ENCODE measurements at regions not wholly inside any gene's neighbourhood (a gene's known extent, or its start where the extent isn't known, plus 50 kb on each side); places are given as distances from the start of the nearest gene placed in this dataset.

DNA sequence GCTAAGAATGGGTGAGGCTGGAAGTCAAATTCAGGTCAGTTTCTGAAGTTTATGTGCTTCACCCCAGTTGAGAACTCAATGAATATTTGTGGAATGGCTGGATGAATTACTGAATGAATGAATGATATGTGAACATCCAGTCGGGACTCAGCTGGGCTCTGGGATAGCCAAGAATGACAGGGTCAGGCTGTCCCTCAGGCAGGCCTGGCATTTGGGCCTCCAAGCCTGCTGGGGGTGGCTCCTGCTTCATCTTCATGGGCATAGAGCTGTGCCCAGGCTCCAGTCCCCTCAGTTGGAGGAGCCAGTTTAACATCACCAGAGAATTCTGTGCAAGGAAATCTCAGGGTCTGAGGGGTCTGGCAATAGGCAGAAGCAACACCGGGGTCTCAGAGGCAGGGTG is 185.8 kb downstream of the PHETA1 start:
- no peaks in the 10 kb centered on the region for H3K27me3 ChIP-seq (ENCODE audit: control insufficient read depth, insufficient read depth, low read length)

DNA sequence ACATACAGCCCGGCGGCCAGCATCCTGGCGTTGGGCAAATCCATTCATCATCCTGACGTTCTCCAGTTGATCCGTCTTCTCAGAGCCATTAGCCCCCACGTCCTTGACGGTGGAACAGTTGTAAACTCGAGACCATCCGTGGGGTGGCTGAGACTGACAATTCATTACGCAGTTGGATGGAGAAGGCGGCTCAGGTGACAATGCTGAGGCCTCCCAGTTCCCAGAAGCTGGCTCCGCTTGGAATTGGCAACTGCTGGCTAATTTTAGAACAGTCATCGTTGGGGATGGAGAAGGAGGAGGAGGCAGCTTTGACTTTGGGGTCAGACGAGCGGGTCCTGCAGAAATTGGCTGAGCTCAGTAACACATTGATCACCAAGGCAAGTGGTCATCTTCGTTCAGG is 186.5 kb downstream of the PHETA1 start:
- H3K27me3 ChIP-seq (ENCODE audit: control insufficient read depth, insufficient read depth, low read length): no peaks in the 10 kb centered on the region

More for the DNA sequence above, 185.8 kb downstream of the PHETA1 start:
- FAIRE-seq: no peak
- Histone ChIP-seq H3K4me3 (ENCODE audit: low read depth, low read length) (no peak overlapping the region), H3K36me3 (ENCODE audit: control insufficient read depth, insufficient read depth, low read length) (no peaks in the 10 kb centered on the region)
- TF ChIP-seq, protein P1, sequence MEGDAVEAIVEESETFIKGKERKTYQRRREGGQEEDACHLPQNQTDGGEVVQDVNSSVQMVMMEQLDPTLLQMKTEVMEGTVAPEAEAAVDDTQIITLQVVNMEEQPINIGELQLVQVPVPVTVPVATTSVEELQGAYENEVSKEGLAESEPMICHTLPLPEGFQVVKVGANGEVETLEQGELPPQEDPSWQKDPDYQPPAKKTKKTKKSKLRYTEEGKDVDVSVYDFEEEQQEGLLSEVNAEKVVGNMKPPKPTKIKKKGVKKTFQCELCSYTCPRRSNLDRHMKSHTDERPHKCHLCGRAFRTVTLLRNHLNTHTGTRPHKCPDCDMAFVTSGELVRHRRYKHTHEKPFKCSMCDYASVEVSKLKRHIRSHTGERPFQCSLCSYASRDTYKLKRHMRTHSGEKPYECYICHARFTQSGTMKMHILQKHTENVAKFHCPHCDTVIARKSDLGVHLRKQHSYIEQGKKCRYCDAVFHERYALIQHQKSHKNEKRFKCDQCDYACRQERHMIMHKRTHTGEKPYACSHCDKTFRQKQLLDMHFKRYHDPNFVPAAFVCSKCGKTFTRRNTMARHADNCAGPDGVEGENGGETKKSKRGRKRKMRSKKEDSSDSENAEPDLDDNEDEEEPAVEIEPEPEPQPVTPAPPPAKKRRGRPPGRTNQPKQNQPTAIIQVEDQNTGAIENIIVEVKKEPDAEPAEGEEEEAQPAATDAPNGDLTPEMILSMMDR (IDR thresholded peaks at IDR 0.05; ENCODE audit: insufficient read depth, low read length, severe bottlenecking): no peak
- DNase-seq (ENCODE audit: low read depth): no peak

DNA sequence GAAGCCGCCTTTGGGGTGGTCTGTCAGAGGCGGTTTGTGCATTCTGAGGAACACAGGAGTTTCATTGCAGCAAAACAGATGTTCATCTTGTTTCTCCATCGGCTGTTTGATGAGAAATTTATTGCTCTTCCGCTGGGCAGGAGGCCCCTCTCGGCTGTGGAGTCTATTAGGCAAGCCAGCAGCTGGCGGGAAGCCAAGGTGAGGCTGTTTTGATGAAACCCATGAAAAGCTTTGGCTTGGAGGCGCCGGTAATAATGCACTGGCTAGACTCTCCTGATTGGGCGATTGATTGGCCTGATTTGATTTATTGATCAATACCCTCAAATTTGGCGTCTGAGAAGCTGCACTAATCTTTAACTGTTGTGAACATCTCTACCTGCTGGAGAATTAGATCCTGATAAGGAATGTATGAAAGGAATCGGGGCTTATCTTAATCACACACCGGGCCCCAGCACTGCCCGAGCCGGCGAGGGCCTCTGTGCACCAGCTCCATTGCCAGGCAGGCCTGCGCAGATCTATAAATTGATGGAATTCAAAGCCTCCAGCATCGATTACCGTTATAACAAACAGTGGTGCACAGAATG is 187.7 kb downstream of the PHETA1 start:
- no peak for FAIRE-seq
- TF ChIP-seq, protein P1 (IDR thresholded peaks at IDR 0.05; ENCODE audit: insufficient read depth, low read length, severe bottlenecking): no peak
- DNase-seq (ENCODE audit: low read depth): no peak
- Histone ChIP-seq H3K4me3 (ENCODE audit: low read depth, low read length) (no peak overlapping the region), H3K27me3 (ENCODE audit: control insufficient read depth, insufficient read depth, low read length) (no peaks in the 10 kb centered on the region), H3K36me3 (ENCODE audit: control insufficient read depth, insufficient read depth, low read length) (no peaks in the 10 kb centered on the region)

More for the DNA sequence above, 186.5 kb downstream of the PHETA1 start:
- FAIRE-seq (no peak), DNase-seq (ENCODE audit: low read depth) (no peak)
- no peaks in the 10 kb centered on the region for H3K36me3 ChIP-seq (ENCODE audit: control insufficient read depth, insufficient read depth, low read length)
- TF ChIP-seq, protein P1 (IDR thresholded peaks at IDR 0.05; ENCODE audit: insufficient read depth, low read length, severe bottlenecking): no peak
- H3K4me3 ChIP-seq (ENCODE audit: low read depth, low read length): no peak overlapping the region

DNA sequence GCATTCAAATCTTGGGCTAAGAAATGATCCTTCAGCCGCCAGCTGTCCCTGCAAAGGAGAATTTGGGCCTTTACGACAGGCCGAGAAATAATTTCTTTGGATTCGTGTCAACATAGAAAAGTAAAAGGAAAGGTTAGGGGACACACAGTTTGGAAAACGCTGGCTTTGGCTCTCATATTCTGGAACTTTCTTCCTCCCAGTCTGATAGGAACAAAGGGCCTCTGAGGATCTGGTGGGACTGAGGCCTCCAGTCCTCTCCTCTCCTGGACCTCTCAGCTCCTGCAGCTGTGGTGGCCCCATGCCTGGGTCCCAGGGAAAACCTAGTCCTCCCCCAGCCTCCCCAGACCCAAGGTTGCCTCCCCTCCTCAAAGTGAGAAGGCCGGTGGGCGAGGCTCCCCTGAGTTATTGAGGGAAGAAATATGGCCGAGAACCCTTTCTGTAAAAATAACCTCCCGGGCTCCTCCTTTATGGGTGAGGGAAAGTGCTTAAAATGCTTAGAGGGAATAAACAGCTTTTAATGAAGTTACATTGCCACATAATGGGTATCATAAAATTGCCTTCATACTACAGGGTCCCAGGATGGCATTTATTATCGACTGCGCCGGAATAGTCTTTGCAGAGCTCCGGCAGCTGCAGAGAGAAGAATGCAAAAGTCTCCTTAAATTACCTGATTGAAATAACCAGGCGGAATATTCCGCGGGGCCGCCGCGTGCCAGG is 188.3 kb downstream of the PHETA1 start:
- no peak overlapping the region for H3K4me3 ChIP-seq (ENCODE audit: low read depth, low read length)
- TF ChIP-seq, protein P1 (IDR thresholded peaks at IDR 0.05; ENCODE audit: insufficient read depth, low read length, severe bottlenecking): no peak
- DNase-seq (ENCODE audit: low read depth) (no peak), FAIRE-seq (no peak)
- no peaks in the 10 kb centered on the region for H3K36me3 ChIP-seq (ENCODE audit: control insufficient read depth, insufficient read depth, low read length)
- no peaks in the 10 kb centered on the region for H3K27me3 ChIP-seq (ENCODE audit: control insufficient read depth, insufficient read depth, low read length)

DNA sequence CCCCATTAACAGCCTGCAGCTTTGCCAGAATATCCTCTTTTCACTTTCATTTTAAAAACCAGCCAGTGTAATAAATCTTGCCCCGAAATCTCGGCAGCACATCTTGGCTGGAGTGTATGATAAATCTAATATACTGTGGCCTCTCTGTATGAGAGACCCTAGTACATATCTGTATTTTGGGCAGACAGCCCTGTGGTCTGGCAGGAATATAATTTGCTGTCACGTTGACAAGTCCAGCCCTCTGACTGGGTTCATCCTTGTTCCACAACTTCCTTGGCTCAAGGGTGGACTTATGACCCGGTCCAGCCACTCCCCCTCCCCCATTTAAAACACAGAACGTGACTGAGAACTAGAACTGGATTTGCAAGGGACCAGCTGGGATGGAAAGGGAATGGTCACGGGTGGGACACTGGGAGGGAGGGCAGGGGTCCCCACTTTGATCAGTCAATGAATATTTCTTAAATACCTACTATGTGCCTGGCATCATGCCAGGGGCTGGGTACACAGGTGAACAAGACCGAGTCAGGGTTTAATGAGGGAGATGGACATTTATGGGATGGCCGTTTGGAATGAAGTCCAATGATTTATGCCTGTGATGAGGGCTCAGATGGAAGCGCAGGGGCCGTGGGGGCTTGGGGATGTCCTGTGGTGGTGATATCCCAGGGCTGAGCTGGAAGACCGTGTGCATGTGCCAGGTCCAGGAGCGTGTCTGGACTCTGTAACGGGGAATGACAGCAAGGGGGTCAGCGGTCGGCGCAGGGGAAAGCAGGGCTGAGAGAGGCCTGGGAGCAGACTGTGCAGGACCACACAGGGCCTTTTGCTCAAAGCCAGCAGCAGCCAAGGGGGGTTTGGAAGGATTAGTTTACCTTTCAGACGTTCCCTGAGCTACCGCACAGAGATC is 190.5 kb downstream of the PHETA1 start:
- DNase-seq (ENCODE audit: low read depth): no peak
- Histone ChIP-seq H3K4me3 (ENCODE audit: low read depth, low read length) (no peak overlapping the region), H3K36me3 (ENCODE audit: control insufficient read depth, insufficient read depth, low read length) (no peaks in the 10 kb centered on the region), H3K27me3 (ENCODE audit: control insufficient read depth, insufficient read depth, low read length) (no peaks in the 10 kb centered on the region)
- TF ChIP-seq, protein P1 (IDR thresholded peaks at IDR 0.05; ENCODE audit: insufficient read depth, low read length, severe bottlenecking): no peak
- FAIRE-seq: no peak

All from bronchial epithelial cell (primary cell).